HuH-7.5 (cell line): ENCODE measurements at regions not wholly inside any gene's neighbourhood (a gene's known extent, or its start where the extent isn't known, plus 50 kb on each side); places are given as distances from the start of the nearest gene placed in this dataset.
"Not testable (repeated sequence)": the region's sequence is repeated elsewhere in the genome, so short reads cannot be mapped to it uniquely, and the experiment has no call there.

Experiments used
- DNase-seq: peaks from one replicate; pipeline ENCODE4 v3.0.0; 2011; ENCODE audit warnings: low spot score

DNA sequence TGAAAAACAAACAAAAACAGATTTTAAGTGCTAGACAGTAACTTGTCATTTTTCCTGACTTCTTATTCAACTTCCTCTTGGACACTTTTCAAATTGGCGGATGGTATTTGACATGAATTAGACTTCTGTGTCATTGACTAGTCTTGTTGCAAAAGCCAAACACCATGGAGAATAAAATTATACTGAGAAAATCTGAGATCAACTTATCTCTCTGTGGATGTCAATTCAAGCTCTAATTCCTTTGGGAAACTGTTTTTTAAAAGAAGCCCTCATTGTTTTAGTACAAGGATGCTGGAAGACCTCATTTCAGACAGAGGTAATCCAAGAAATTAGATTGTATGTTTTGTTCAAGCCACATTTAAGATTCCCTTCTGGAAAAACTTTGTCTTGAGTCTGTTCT lies 831.0 kb downstream of the SEMA5A start:
- DNase-seq, result no peak

- no peak for DNase-seq
Measured at GRCh38 chr5:8719796-8720195, 826.1 kb downstream of the SEMA5A start.

DNA sequence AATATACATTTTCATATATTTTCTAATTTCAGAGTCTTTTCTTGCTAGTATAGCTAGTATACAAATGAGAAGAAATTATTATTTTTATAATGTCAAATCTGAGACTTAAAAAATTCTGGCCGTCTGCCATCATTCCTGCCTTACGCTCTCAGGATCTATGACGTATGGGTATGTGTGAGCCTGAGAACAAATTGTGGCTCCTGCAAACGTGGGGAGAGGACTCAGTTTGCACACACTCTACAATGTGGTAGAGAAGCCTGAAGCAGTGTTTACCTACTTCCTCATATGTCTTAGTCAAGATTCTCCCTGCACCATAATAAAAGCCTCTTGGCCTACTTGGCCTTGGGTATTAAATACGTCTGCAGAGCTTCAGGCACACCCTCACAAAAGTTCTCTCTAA lies 825.4 kb downstream of the SEMA5A start:
- no peak for DNase-seq

DNA sequence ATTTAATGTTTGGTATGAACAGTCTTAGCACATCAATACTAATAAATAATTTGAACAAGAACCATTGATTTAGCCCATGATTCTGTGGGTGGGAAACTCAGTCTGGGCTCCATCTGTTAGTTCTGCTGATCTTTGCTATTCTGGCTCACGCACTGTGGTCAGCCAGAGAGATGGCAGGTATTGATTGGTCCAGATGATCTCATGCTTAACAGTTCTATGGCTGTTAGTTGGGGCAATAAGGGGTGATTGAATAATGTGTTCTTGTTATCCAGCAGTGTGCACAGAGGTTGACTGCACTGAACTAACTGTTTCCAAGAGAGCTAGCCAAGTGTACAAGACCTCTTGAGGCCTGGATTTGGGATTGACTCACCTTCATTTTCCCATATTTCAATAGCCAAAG lies 824.3 kb downstream of the SEMA5A start:
- no peak for DNase-seq

- no peak for DNase-seq
Measured at GRCh38 chr5:8726383-8727036, 819.4 kb downstream of the SEMA5A start.

DNA sequence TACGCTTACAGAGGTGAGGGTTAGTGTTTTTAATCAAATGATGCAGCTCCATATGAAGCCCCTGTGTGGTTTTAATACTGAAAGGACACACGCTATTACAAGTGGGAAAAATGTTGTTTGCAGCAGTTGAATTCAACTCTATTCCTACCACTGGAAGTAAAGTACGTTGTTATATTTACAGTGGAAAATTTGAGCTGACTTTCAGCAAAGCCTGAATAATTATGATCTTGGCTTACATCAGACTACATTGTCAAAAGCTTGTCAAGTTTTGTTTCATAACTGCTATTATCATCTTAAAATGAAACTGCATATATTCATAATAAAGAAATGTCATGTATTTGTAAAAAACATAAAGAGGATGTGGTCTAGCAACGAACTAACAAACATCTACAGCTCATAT lies 818.5 kb downstream of the SEMA5A start:
- DNase-seq, result no peak

- DNase-seq, result no peak
Measured at GRCh38 chr5:8729437-8729836, 816.4 kb downstream of the SEMA5A start.

GRCh38 chr5:8730194-8730593 lies 815.7 kb downstream of the SEMA5A start:
- no peak for DNase-seq

GRCh38 chr5:8731110-8731509 lies 814.8 kb downstream of the SEMA5A start:
- not testable (repeated sequence) for DNase-seq

GRCh38 chr5:8740595-8740994 lies 805.3 kb downstream of the SEMA5A start:
- DNase-seq, result no peak

- no peak for DNase-seq
Measured at GRCh38 chr5:8749556-8749955, 796.3 kb downstream of the SEMA5A start.

GRCh38 chr5:8750100-8750499 lies 795.8 kb downstream of the SEMA5A start:
- DNase-seq, result no peak

- no peak for DNase-seq
Measured at GRCh38 chr5:8751971-8752370, 793.9 kb downstream of the SEMA5A start.

DNA sequence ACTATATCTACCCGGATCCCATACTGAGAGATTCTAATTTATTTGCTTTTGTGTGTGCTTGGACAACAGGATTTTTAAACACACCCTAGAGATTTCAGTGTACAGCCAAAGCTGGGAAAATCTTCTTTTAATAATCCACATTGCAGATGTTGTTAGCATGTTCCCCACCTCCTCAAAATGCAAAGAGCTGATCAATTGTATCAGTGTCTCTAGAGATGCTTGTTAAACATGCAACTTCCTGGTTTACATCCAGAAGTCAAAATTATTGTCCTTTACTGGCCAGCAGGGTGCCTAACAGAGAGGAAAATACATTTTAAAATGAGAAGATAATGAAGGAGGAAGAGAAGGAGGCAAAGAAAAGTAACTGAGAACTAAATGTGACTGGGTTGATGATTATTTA lies 793.3 kb downstream of the SEMA5A start:
- DNase-seq, result no peak

DNA sequence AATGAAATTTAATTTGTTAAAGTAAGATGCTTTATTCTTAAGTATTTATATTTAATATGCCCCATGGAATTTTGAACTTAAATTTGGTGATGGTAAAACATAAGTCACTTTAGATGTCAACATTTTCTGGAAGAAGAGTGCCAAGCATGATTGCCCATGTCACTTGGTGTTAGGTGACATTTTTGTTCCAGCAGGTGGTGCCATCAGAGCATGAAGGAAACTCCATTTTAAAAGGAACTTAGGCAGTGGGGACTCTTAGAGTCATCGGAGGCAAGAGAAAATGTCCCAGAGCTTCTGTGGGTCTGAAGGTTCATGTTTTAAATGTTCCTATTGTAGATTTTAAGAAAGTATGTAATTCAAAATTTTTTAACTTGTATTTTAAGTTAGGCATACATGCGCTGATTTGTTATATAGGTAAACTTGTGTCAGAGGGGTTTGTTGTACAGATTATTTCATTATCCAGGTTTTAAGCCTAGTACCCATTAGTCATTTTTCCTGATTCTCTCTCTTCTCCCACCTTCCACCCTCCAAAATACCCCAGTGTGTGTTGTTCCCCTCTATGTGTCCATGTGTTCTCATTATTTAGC lies 789.3 kb downstream of the SEMA5A start:
- DNase-seq, result no peak

DNA sequence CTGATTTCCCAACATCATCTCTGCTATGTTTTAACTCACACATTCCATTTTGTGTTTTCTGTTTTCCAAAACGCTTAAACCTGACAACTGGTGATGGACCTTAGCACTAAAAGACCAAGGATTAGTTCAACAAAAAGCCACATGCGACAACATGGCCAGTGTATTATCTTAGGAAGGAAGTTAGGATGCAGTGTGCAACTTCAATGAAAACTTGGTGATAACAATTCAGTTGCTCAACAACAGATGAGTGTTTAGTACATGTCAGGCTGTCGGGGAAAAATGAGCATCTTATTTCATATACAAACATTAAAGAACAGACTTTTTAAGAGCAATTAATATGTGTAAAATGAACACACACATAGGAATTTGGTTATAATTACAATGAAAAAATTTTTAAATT lies 780.0 kb downstream of the SEMA5A start:
- DNase-seq, result no peak

- no peak for DNase-seq
Measured at GRCh38 chr5:8766448-8766847, 779.4 kb downstream of the SEMA5A start.

- DNase-seq, result no peak
Measured at GRCh38 chr5:8767111-8767510, 778.8 kb downstream of the SEMA5A start.

GRCh38 chr5:8767746-8768145 lies 778.1 kb downstream of the SEMA5A start:
- DNase-seq, result no peak

DNA sequence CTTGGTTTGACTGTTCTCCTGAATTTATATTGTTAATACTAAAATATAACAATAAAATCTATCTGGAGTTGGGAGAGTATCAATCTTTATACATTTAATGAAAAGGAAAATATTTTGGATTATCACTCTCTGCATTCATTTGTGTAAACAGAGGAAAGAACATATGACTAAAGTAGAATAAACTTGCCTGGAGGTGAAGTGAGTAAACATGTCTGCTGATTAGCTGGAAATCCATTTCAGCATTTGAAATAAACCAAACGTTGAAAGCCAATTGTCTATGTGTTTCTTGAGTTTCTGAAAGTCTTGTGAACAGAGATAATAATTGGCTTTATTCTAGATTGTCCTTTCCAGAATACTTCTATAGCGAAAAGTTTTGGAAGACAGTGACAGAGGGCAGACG lies 776.2 kb downstream of the SEMA5A start:
- no peak for DNase-seq

DNA sequence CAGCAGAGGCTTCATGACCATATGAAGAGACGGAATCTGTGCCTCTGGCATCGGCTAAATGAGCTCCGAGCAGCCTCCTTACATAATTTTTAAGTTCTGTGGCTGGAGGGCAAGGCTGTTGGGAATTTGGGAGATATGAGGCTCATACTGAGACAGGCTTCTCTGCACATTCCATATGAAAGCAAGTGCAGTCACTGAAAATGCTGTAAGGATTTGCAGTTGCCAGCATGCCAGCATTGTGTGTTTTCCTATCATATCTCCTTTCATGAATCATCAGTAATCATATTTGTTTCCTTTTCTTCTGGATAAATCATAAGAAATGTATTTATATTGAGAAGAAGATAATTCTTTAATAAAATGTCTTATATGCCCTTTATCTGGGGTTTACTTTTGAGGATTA lies 775.4 kb downstream of the SEMA5A start:
- no peak for DNase-seq

- DNase-seq, result no peak
Measured at GRCh38 chr5:8773046-8773615, 772.7 kb downstream of the SEMA5A start.

GRCh38 chr5:8784692-8785091 lies 761.2 kb downstream of the SEMA5A start:
- DNase-seq, result no peak

DNA sequence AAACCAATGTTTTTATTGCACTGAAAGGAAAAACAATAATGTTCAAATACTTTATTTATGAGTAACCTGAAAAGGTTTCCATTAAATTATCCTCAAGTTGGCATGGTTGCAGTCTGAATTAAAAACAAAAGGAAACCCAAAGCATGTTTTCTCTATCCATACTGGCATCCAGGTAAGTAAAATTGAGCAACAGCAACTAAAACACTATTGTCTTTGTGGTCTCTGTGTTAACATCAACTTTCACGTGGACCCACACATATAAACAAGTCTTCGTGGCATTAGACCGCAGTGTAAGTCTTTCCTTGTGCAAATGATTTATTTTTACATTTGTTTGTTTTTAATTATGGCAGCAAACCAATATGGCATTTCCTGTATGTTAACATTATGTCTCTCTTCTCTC lies 757.6 kb downstream of the SEMA5A start:
- DNase-seq, result no peak
